Fibroblast of skin of left quadriceps (primary cell): ENCODE measurements at regions not wholly inside any gene's neighbourhood (a gene's known extent, or its start where the extent isn't known, plus 50 kb on each side); places are given as distances from the start of the nearest gene placed in this dataset.

Experiments
- DNase-seq, 2 experiments: peaks; one replicate each; pipeline ENCODE4 v3.0.0-alpha.2; 2013; ENCODE audit warnings: low read depth in 2 of 2

- DNase-seq: no peak
Measured at GRCh38 chr18:77851802-77852201, 602.2 kb downstream of the GALR1 start.

GRCh38 chr18:77853859-77854258 lies 604.2 kb downstream of the GALR1 start:
- DNase-seq: no peak

- DNase-seq: no peak
Measured at GRCh38 chr18:77857678-77858655, 608.3 kb downstream of the GALR1 start.

GRCh38 chr18:77859634-77860033 lies 610.0 kb downstream of the GALR1 start:
- DNase-seq: no peak

- no peak for DNase-seq
Measured at GRCh38 chr18:77862066-77862757, 612.6 kb downstream of the GALR1 start.

GRCh38 chr18:77865853-77866252 lies 616.2 kb downstream of the GALR1 start:
- no peak for DNase-seq

GRCh38 chr18:77866351-77866750 lies 616.7 kb downstream of the GALR1 start:
- DNase-seq: no peak

GRCh38 chr18:77870199-77870598 lies 620.6 kb downstream of the GALR1 start:
- no peak for DNase-seq

- DNase-seq: no peak
Measured at GRCh38 chr18:77870894-77871293, 621.2 kb downstream of the GALR1 start.

GRCh38 chr18:77872166-77872565 lies 622.5 kb downstream of the GALR1 start:
- DNase-seq: no peak

- no peak for DNase-seq
Measured at GRCh38 chr18:77876319-77876865, 626.7 kb downstream of the GALR1 start.

- no peak for DNase-seq
Measured at GRCh38 chr18:77879829-77880228, 630.2 kb downstream of the GALR1 start.

GRCh38 chr18:77884454-77884853 lies 634.8 kb downstream of the GALR1 start:
- DNase-seq: no peak

GRCh38 chr18:77894060-77894459 lies 644.4 kb downstream of the GALR1 start:
- DNase-seq: no peak

- no peak for DNase-seq
Measured at GRCh38 chr18:77895250-77895649, 645.6 kb downstream of the GALR1 start.

- no peak for DNase-seq
Measured at GRCh38 chr18:77896586-77897252, 647.1 kb downstream of the GALR1 start.

- no peak for DNase-seq
Measured at GRCh38 chr18:77897606-77898005, 648.0 kb downstream of the GALR1 start.

GRCh38 chr18:77899972-77900754 lies 650.5 kb downstream of the GALR1 start:
- DNase-seq: no peak

- DNase-seq: no peak
Measured at GRCh38 chr18:77905011-77905410, 655.4 kb downstream of the GALR1 start.

- DNase-seq: no peak
Measured at GRCh38 chr18:77905449-77906055, 655.9 kb downstream of the GALR1 start.
